Transverse colon (tissue), 4 donors: ENCODE measurements at regions not wholly inside any gene's neighbourhood (a gene's known extent, or its start where the extent isn't known, plus 50 kb on each side); places are given as distances from the start of the nearest gene placed in this dataset.

Experiments used
- DNase-seq: peaks from one replicate; pipeline ENCODE4 v3.0.0-alpha.2; 2019
- H3K27ac ChIP-seq, 4 donors: fragments of 200-600 bp; sonication (generic); 2 replicates each; pipeline ENCODE4 v1.5.1; 2016 to 2018; ENCODE audit warnings: inconsistent platforms in 4 of 4
- H3K27me3 ChIP-seq: fragments of 200-600 bp; sonication (generic); 2 replicates; pipeline ENCODE4 v1.5.1; 2017; ENCODE audit warnings: inconsistent platforms
- H3K36me3 ChIP-seq, 4 donors: fragments of 200-600 bp; sonication (generic); 2 replicates each; pipeline ENCODE4 v1.5.1; 2017 to 2019; ENCODE audit warnings: inconsistent platforms in 4 of 4
- H3K4me1 ChIP-seq, 4 donors: fragments of 200-600 bp; sonication (generic); 2 replicates each; pipeline ENCODE4 v1.5.1; 2017 to 2020; ENCODE audit warnings: inconsistent platforms in 4 of 4
- H3K4me3 ChIP-seq, 4 donors: fragments of 200-600 bp; sonication (generic); 1 replicate in 1 of 4; 2 replicates in 3 of 4; pipeline versions ENCODE4 v1.5.1 to v1.6.1; 2017 to 2019; ENCODE audit warnings: inconsistent platforms in 4 of 4
- H3K9me3 ChIP-seq, 2 donors: fragments of 200-600 bp; sonication (generic); 2 replicates each; pipeline ENCODE4 v1.5.1; 2017 to 2019; ENCODE audit warnings: inconsistent platforms in 2 of 2
- EP300 ChIP-seq: sonication (generic); formaldehyde crosslinking; IDR thresholded peaks from one replicate; pipeline ENCODE4 v1.6.1; 2017; ENCODE audit warnings: antibody characterized with exemption, low read depth
- POLR2A ChIP-seq: fragments of 450-650 bp; IDR thresholded peaks from one replicate; pipeline ENCODE4 v1.6.1; 2016; ENCODE audit warnings: antibody characterized with exemption, mild to moderate bottlenecking, moderate library complexity
- POLR2AphosphoS5 ChIP-seq, 3 donors: sonication (generic); formaldehyde crosslinking; IDR thresholded peaks; one replicate each; pipeline ENCODE4 v1.6.1; 2016; ENCODE audit warnings: antibody characterized with exemption in 3 of 3
- WGBS, 2 donors: methylation state at CpG; one replicate each; pipeline ENCODE4 v1.1.5; 2018; ENCODE audit warnings: low coverage in 1 of 2; 5-methylcytosine and 5-hydroxymethylcytosine counted together
- in situ Hi-C, 4 donors: fragments of 200-750 bp; cut with MboI; loops; one replicate each; pipeline versions ENCODE4 v1.15.0 to v1.15.1; 2017; ENCODE audit warnings: low sequenced_read_pairs in 3 of 4, low pct_ligation_motif_present in 1 of 4, low pct_unique_long_range_greater_than_20kb in 1 of 4
- intact Hi-C: fragments of 100-400 bp; cut with DNase I; formaldehyde crosslinking; loops from one replicate; pipeline ENCODE4 v1.15.1; 2023; ENCODE audit warnings: low total_unique reads
- TF ChIP-seq, protein P1 (sequence below), 5 experiments: fragments of 200-600 bp in 3 of 5; fragments of 450-650 bp in 2 of 5; sonication (generic) in 3 of 5; IDR thresholded peaks; 1 replicate in 2 of 5; 2 replicates in 3 of 5; pipeline ENCODE4 v1.5.1; 2016 to 2017; ENCODE audit warnings: antibody characterized with exemption in 5 of 5, inconsistent platforms in 3 of 5, mild to moderate bottlenecking in 2 of 5, moderate library complexity in 1 of 5

DNA sequence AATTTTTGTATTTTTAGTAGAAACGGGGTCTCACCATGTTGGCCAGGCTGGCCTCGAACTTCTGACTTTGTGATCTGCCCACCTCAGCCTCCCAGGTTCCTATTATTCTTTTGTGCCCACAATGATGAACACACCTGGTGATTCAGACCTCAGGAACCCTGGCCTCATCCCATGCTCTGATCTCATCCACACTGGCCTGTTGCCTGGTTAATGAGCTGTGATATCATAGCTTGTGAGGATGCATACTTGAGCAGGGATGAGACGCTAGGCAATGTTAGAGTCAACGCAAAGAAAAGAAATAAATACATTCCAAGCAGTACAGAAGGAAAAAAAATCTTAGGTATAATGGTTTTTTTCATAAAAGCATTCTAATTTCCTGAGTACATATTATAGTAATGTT lies 82.4 kb upstream of the RNF32 start:
- 91% methylated on average over 4 of the region's 4 CpGs; no CpG with 5 or more reads in 1 of the 2 donors for WGBS, 2 donors
- Histone ChIP-seq H3K4me1 (no peaks in the 10 kb centered on the region), H3K36me3 (no peaks in the 10 kb centered on the region), H3K9me3 (no peaks in the 10 kb centered on the region), H3K4me3 (no peak overlapping the region), H3K27me3 (no peaks in the 10 kb centered on the region), H3K27ac (no peak overlapping the region)
- intact Hi-C loops (no loop called here), in situ Hi-C loops (no loop called here)
- DNase-seq = no peak
- TF ChIP-seq EP300 = no peak
- no peak for TF ChIP-seq POLR2AphosphoS5 (IDR thresholded peaks at IDR 0.05)
- TF ChIP-seq POLR2A = no peak
- TF ChIP-seq, protein P1, sequence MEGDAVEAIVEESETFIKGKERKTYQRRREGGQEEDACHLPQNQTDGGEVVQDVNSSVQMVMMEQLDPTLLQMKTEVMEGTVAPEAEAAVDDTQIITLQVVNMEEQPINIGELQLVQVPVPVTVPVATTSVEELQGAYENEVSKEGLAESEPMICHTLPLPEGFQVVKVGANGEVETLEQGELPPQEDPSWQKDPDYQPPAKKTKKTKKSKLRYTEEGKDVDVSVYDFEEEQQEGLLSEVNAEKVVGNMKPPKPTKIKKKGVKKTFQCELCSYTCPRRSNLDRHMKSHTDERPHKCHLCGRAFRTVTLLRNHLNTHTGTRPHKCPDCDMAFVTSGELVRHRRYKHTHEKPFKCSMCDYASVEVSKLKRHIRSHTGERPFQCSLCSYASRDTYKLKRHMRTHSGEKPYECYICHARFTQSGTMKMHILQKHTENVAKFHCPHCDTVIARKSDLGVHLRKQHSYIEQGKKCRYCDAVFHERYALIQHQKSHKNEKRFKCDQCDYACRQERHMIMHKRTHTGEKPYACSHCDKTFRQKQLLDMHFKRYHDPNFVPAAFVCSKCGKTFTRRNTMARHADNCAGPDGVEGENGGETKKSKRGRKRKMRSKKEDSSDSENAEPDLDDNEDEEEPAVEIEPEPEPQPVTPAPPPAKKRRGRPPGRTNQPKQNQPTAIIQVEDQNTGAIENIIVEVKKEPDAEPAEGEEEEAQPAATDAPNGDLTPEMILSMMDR (IDR thresholded peaks at IDR 0.05) = no peak

DNA sequence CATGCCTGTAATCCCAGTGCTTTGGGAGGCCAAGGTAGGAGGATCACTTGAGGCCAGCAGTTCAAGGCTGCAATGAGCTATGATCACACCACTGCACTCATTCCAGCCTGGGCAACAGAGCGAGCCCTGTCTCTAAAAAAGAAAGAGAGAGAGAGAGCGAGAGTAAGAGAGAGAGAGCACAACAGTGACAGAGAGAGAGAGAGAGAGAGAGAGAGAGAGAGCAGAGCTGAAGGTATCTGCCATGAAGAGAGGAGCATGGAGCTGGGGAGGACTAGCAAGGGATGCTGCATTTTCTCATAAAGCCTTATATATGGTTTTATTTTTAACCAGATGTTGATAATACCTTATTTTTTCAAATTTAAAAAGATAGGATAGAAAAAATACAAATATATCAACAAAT lies 84.5 kb upstream of the RNF32 start:
- Histone ChIP-seq H3K36me3 (no peaks in the 10 kb centered on the region), H3K27ac (no peak overlapping the region), H3K27me3 (no peaks in the 10 kb centered on the region), H3K4me3 (no peak overlapping the region), H3K4me1 (no peaks in the 10 kb centered on the region), H3K9me3 (no peaks in the 10 kb centered on the region)
- intact Hi-C loops = no loop called here
- no peak for DNase-seq
- TF ChIP-seq POLR2A = no peak
- TF ChIP-seq, protein P1 (IDR thresholded peaks at IDR 0.05) = no peak
- TF ChIP-seq POLR2AphosphoS5 (IDR thresholded peaks at IDR 0.05) = no peak
- no peak for TF ChIP-seq EP300
- 77 to 100% methylated on average over 1 to 2 of the region's 2 CpGs for WGBS, 2 donors
- in situ Hi-C loops = no loop called here

DNA sequence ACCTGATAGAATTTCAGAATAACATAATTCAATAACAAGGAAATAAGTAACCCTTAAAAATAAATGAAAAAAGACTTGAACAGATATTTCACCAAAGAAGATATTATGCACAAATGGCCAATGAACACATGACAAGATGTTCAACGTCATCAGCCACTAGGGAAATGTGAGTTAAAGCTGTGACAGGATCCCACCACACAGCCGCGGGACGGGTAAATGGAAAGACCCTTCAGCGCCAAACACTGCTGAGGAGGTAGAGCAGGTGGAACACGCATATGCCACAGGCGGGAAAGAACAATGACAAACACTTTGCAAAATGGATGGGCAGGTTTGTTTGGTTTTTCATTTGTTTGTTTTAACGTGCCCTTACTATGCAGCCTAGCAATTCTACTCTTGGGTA lies 86.1 kb upstream of the RNF32 start:
- Histone ChIP-seq H3K9me3 (no peaks in the 10 kb centered on the region), H3K4me1 (no peaks in the 10 kb centered on the region), H3K27me3 (no peaks in the 10 kb centered on the region), H3K27ac (no peak overlapping the region), H3K36me3 (no peaks in the 10 kb centered on the region), H3K4me3 (no peak overlapping the region)
- intact Hi-C loops (no loop called here), in situ Hi-C loops (no loop called here)
- TF ChIP-seq POLR2A = no peak
- TF ChIP-seq EP300 = no peak
- TF ChIP-seq POLR2AphosphoS5 (IDR thresholded peaks at IDR 0.05) = no peak
- TF ChIP-seq, protein P1 (IDR thresholded peaks at IDR 0.05) = no peak
- DNase-seq = no peak
- 84 to 89% methylated on average over 8 of the region's 8 CpGs for WGBS, 2 donors

DNA sequence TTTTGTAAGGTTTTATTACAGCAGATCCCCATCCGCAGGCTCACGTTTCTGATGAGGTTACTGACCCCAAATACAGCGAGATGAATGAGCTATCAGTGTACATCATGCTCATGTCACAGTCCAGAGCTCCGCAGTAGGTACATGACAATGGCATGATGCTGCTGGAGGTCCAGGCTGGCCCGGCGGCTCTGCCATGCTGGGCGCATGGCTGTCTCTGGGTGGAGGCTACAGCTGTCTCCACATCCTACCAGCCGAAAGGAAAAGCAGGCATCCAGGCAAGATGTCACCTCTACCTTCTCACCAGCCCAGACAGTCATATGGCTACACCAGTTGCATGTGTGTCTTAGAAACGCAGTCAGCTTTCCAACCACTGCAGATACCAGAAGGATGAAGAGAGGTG lies 90.9 kb upstream of the RNF32 start:
- Histone ChIP-seq H3K4me3 (no peak overlapping the region), H3K36me3 (no peaks in the 10 kb centered on the region), H3K27me3 (no peaks in the 10 kb centered on the region), H3K9me3 (no peaks in the 10 kb centered on the region), H3K4me1 (peaks cover 0 to 3% (median 0%) of the 10 kb centered on the region in 4 donors), H3K27ac (no peak overlapping the region)
- intact Hi-C loops = no loop called here
- in situ Hi-C loops = no loop called here
- TF ChIP-seq, protein P1 (IDR thresholded peaks at IDR 0.05) = no peak
- TF ChIP-seq EP300 (no peak), POLR2AphosphoS5 (IDR thresholded peaks at IDR 0.05) (no peak)
- 85% methylated on average over 3 to 9 of the region's 9 CpGs for WGBS, 2 donors
- no peak for DNase-seq
